Endothelial cell of umbilical vein (primary cell): ENCODE measurements at regions not wholly inside any gene's neighbourhood (a gene's known extent, or its start where the extent isn't known, plus 50 kb on each side); places are given as distances from the start of the nearest gene placed in this dataset.

Experiments
- BruUV-seq: library from RNA; stranded (reverse); fragments of 400-500 nt; replicated peaks from 2 replicates; lab custom pipeline; 2021; lab: Mats Ljungman, UMichigan
- CTCF ChIA-PET: fragments of 300-600, 350-600 bp; sonication (Branson Sonifier 250); formaldehyde crosslinking; loops from one replicate; lab custom pipeline; 2021; ENCODE audit warnings: antibody characterized with exemption, inconsistent platforms; lab: Charles Lee
- POLR2A ChIA-PET: fragments of 300-600, 350-600 bp; sonication (Branson Sonifier 250); formaldehyde crosslinking; loops from one replicate; lab custom pipeline; 2021; ENCODE audit warnings: antibody characterized with exemption, inconsistent platforms; lab: Charles Lee
- DNase-seq: peaks from one replicate; pipeline ENCODE4 v3.0.0-alpha.2; 2011; ENCODE audit warnings: low read depth, low spot score
- FAIRE-seq: peaks from 2 replicates; lab custom pipeline; 2011; peaks lifted over from hg19 to GRCh38; lab: Jason Lieb, UNC
- H2AFZ ChIP-seq: 2 replicates; pipeline ENCODE4 v1.6.0; 2012; ENCODE audit warnings: low read depth, low read length, control low read depth, inconsistent platforms
- H3K27ac ChIP-seq: 2 replicates; pipeline ENCODE4 v1.5.1; 2011; ENCODE audit warnings: low read depth, mild to moderate bottlenecking, control low read depth, low read length, moderate library complexity; ENCODE audit not compliant: insufficient read depth
- H3K27me3 ChIP-seq, 2 experiments: 2 replicates each; pipeline versions ENCODE4 v1.6.0 to v1.6.1; 2011; ENCODE audit warnings: low read length in 2 of 2, mixed read lengths in 1 of 2; ENCODE audit not compliant: control insufficient read depth in 2 of 2, insufficient read depth in 2 of 2
- H3K36me3 ChIP-seq, 2 experiments: 2 replicates in 1 of 2; 3 replicates in 1 of 2; pipeline ENCODE4 v1.5.1; 2011; ENCODE audit warnings: low read length in 2 of 2, mild to moderate bottlenecking in 1 of 2, moderate library complexity in 1 of 2; ENCODE audit not compliant: control insufficient read depth in 2 of 2, insufficient read depth in 2 of 2; ENCODE audit errors: extremely low read depth in 1 of 2
- H3K4me1 ChIP-seq: 3 replicates; pipeline ENCODE4 v1.5.1; 2011; ENCODE audit warnings: mild to moderate bottlenecking, low read length; ENCODE audit not compliant: control insufficient read depth, insufficient read depth; ENCODE audit errors: extremely low read depth
- H3K4me2 ChIP-seq: 2 replicates; pipeline ENCODE4 v1.6.1; 2011; ENCODE audit warnings: low read length, control low read depth, mixed read lengths; ENCODE audit not compliant: insufficient read depth
- H3K4me3 ChIP-seq, 3 experiments: fragments of 200-600 bp in 1 of 3; sonication (generic), shearing (Covaris generic) in 1 of 3; replicated peaks in 1 of 3; 2 replicates each; pipeline ENCODE4 v1.5.1; 2011 to 2016; ENCODE audit warnings: control low read depth in 3 of 3, low read length in 3 of 3, mild to moderate bottlenecking in 2 of 3, inconsistent platforms in 1 of 3, low read depth in 1 of 3, moderate library complexity in 1 of 3; ENCODE audit not compliant: insufficient read depth in 1 of 3
- H3K79me2 ChIP-seq: 2 replicates; pipeline ENCODE4 v1.6.0; 2012; ENCODE audit warnings: low read length, inconsistent platforms; ENCODE audit not compliant: control insufficient read depth, insufficient read depth
- H3K9ac ChIP-seq: replicated peaks from 2 replicates; pipeline ENCODE3; 2011; ENCODE audit warnings: low read length, control low read depth; ENCODE audit not compliant: insufficient read depth; ENCODE audit errors: extremely low read depth
- H3K9me1 ChIP-seq: replicated peaks from 3 replicates; pipeline ENCODE4 v1.6.0; 2011; ENCODE audit warnings: mild to moderate bottlenecking, low read length; ENCODE audit not compliant: control insufficient read depth, insufficient read depth; ENCODE audit errors: extremely low read depth
- H3K9me3 ChIP-seq: replicated peaks from 2 replicates; pipeline ENCODE4 v1.5.1; 2012; ENCODE audit warnings: low read length, inconsistent platforms; ENCODE audit not compliant: control insufficient read depth, insufficient read depth
- H4K20me1 ChIP-seq: replicated peaks from 2 replicates; pipeline ENCODE3; 2011; ENCODE audit warnings: mild to moderate bottlenecking, low read length; ENCODE audit not compliant: control insufficient read depth, insufficient read depth; ENCODE audit errors: extremely low read depth
- FOS ChIP-seq: IDR thresholded peaks from 2 replicates; pipeline ENCODE4 v1.6.1; 2011; ENCODE audit warnings: mild to moderate bottlenecking, low read length, moderate library complexity, borderline replicate concordance; ENCODE audit not compliant: insufficient read depth
- GATA2 ChIP-seq: IDR thresholded peaks from 2 replicates; pipeline ENCODE4 v1.7.0; 2011; ENCODE audit warnings: low read depth, mild to moderate bottlenecking, moderate library complexity, mixed read lengths, low read length; ENCODE audit not compliant: insufficient read length, insufficient read depth
- JUN ChIP-seq: IDR thresholded peaks from 2 replicates; pipeline ENCODE4 v1.6.1; 2011; ENCODE audit warnings: borderline replicate concordance, low read depth; ENCODE audit not compliant: insufficient read length, insufficient read depth
- MAX ChIP-seq: IDR thresholded peaks from 2 replicates; pipeline ENCODE4 v1.6.1; 2011; ENCODE audit not compliant: insufficient read depth, insufficient read length
- MYC ChIP-seq: IDR thresholded peaks from one replicate; pipeline ENCODE4 v1.6.1; 2011; ENCODE audit warnings: mild to moderate bottlenecking, low read depth, low read length
- POLR2A ChIP-seq: IDR thresholded peaks from 2 replicates; pipeline ENCODE4 v1.6.1; 2012; ENCODE audit warnings: low read depth, mild to moderate bottlenecking, control low read depth, low read length
- POLR2AphosphoS5 ChIP-seq: IDR thresholded peaks from 2 replicates; pipeline ENCODE4 v1.6.1; 2012; ENCODE audit warnings: low read depth, mild to moderate bottlenecking, control low read depth, low read length, moderate library complexity; ENCODE audit not compliant: insufficient read depth
- dilution Hi-C: fragments of 300-500 bp; cut with MboI; formaldehyde crosslinking; loops from one replicate; pipeline ENCODE4 v1.15.0; 2019; ENCODE audit warnings: low sequenced_read_pairs; ENCODE audit not compliant: extremely low pct_ligation_motif_present
- intact Hi-C: fragments of 100-400 bp; cut with micrococcal nuclease; formaldehyde crosslinking; loops from one replicate; pipeline ENCODE4 v1.10.0; 2022
- TF ChIP-seq, protein P1 (sequence below), 2 donors: IDR thresholded peaks; 1 replicate in 1 of 2; 2 replicates in 1 of 2; pipeline ENCODE4 v1.5.1; 2011; ENCODE audit warnings: low read length in 2 of 2, mild to moderate bottlenecking in 2 of 2, moderate library complexity in 2 of 2, control low read depth in 1 of 2, inconsistent platforms in 1 of 2, low read depth in 1 of 2; ENCODE audit not compliant: insufficient read depth in 1 of 2; ENCODE audit errors: extremely low read depth in 1 of 2

GRCh38 chr6:91713911-91714310 is 1127.0 kb upstream of the MAP3K7 start:
- H3K4me2 ChIP-seq = no peak overlapping the region
- no peak for DNase-seq
- H3K27ac ChIP-seq = no peak overlapping the region
- no peaks in the 10 kb centered on the region for H3K36me3 ChIP-seq
- TF ChIP-seq FOS (no peak), JUN (no peak), POLR2AphosphoS5 (no peak), MYC (no peak), POLR2A (no peak), MAX (no peak), GATA2 (no peak)
- TF ChIP-seq, protein P1, sequence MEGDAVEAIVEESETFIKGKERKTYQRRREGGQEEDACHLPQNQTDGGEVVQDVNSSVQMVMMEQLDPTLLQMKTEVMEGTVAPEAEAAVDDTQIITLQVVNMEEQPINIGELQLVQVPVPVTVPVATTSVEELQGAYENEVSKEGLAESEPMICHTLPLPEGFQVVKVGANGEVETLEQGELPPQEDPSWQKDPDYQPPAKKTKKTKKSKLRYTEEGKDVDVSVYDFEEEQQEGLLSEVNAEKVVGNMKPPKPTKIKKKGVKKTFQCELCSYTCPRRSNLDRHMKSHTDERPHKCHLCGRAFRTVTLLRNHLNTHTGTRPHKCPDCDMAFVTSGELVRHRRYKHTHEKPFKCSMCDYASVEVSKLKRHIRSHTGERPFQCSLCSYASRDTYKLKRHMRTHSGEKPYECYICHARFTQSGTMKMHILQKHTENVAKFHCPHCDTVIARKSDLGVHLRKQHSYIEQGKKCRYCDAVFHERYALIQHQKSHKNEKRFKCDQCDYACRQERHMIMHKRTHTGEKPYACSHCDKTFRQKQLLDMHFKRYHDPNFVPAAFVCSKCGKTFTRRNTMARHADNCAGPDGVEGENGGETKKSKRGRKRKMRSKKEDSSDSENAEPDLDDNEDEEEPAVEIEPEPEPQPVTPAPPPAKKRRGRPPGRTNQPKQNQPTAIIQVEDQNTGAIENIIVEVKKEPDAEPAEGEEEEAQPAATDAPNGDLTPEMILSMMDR (IDR thresholded peaks at IDR 0.05; ENCODE audit: extremely low read depth in 1 of 2, insufficient read depth in 1 of 2, low read depth in 1 of 2, low read length in 2 of 2) = no peak
- ChIA-PET CTCF (no interaction called here), POLR2A (no interaction called here)
- no peaks in the 10 kb centered on the region for H3K9me3 ChIP-seq
- H3K9ac ChIP-seq = no peak overlapping the region
- no peaks in the 10 kb centered on the region for H3K4me1 ChIP-seq
- BruUV-seq = no TSS peak
- dilution Hi-C loops = no loop called here
- H3K4me3 ChIP-seq = no peak overlapping the region
- no peak for FAIRE-seq
- no peaks in the 10 kb centered on the region for H3K27me3 ChIP-seq
- no peaks in the 10 kb centered on the region for H4K20me1 ChIP-seq
- H2AFZ ChIP-seq = no peak overlapping the region
- no peaks in the 10 kb centered on the region for H3K79me2 ChIP-seq
- H3K9me1 ChIP-seq = no peaks in the 10 kb centered on the region
- intact Hi-C loops = no loop called here
